Lower leg skin (tissue), 3 donors: ENCODE measurements at regions not wholly inside any gene's neighbourhood (a gene's known extent, or its start where the extent isn't known, plus 50 kb on each side); places are given as distances from the start of the nearest gene placed in this dataset.

Experiments
- POLR2A ChIP-seq, 2 donors: fragments of 450-650 bp; IDR thresholded peaks; one replicate each; pipeline ENCODE4 v1.6.1; 2016 to 2017; ENCODE audit warnings: antibody characterized with exemption in 2 of 2, mild to moderate bottlenecking in 1 of 2, moderate library complexity in 1 of 2
- TF ChIP-seq, protein P1 (sequence below), 3 donors: fragments of 450-650 bp; IDR thresholded peaks; one replicate each; pipeline ENCODE4 v1.5.1; 2016; ENCODE audit warnings: antibody characterized with exemption in 3 of 3, mild to moderate bottlenecking in 3 of 3, moderate library complexity in 2 of 3

DNA sequence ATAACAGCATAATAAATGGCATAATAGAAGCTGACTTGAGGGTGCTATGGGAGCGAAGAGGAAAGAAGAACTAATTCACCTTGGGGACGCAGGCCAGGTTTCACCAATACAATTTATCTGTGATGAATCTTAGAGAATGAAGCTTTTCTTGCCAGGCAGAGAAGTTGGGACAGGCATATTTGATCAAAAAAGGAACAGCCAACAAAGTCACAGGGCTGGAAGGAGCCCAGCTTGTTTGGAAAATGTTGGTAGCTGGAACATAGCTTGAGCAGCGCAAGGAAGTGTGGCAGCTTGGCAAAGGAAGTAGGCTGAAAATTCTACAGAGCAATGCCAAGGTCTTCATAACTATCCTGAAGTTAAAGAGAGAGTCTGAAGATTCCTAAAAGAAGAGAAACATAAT lies 181.5 kb upstream of the OR13F1 start:
- TF ChIP-seq, protein P1, sequence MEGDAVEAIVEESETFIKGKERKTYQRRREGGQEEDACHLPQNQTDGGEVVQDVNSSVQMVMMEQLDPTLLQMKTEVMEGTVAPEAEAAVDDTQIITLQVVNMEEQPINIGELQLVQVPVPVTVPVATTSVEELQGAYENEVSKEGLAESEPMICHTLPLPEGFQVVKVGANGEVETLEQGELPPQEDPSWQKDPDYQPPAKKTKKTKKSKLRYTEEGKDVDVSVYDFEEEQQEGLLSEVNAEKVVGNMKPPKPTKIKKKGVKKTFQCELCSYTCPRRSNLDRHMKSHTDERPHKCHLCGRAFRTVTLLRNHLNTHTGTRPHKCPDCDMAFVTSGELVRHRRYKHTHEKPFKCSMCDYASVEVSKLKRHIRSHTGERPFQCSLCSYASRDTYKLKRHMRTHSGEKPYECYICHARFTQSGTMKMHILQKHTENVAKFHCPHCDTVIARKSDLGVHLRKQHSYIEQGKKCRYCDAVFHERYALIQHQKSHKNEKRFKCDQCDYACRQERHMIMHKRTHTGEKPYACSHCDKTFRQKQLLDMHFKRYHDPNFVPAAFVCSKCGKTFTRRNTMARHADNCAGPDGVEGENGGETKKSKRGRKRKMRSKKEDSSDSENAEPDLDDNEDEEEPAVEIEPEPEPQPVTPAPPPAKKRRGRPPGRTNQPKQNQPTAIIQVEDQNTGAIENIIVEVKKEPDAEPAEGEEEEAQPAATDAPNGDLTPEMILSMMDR (IDR thresholded peaks at IDR 0.05) = no peak
- no peak for TF ChIP-seq POLR2A (IDR thresholded peaks at IDR 0.05)
